ENCODE measurements at regions not wholly inside any gene's neighbourhood (a gene's known extent, or its start where the extent isn't known, plus 50 kb on each side); places are given as distances from the start of the nearest gene placed in this dataset.
"Not testable (repeated sequence)": the region's sequence is repeated elsewhere in the genome, so short reads cannot be mapped to it uniquely, and the experiment has no call there.

DNA sequence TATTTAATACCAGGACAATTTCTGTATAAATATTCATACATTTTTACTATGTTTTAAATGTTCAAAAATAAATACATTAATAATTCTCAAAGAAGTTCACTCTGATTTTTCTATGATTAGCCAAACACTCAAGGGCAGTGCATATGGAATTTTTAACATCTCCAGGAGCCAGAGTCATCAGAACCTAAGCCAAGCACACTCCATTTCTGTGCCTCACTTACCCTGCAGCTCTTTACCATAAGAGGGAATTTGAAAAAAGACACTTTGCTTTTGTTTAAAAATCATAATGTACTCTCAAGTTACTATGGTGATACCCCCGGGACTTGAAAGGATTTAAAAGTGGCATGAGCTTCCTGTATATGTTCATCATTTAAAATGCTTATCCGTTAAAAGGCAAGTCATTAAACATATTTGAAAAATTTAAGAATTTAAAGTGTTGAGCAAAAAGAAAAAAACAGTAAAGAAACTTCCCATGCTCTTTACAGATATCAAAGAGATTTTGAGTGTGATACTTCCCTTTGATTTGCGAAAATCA is 747.4 kb upstream of the NECTIN3 start:
- no peak for DNase-seq (ENCODE audit: low read depth)

DNA sequence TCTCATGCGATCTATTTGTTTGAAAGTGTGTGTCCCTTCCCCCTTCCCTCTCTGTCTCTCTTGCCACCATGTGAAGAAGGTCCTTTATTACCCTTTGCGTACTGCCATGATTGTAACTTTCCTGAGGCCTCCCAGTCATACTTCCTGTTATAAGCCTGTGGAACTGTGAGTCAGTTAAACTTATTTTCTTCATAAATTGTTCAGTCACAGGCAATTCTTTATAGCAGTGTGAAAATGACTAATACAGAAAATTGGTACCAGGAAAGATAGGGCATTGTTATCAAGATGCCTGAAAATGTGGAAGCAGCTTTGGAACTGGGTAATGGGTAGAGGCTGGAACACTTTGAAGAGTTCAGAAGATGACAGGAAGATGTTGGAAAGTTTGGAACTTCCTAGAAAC is 743.7 kb upstream of the NECTIN3 start:
- DNase-seq (ENCODE audit: low read depth): no peak

DNA sequence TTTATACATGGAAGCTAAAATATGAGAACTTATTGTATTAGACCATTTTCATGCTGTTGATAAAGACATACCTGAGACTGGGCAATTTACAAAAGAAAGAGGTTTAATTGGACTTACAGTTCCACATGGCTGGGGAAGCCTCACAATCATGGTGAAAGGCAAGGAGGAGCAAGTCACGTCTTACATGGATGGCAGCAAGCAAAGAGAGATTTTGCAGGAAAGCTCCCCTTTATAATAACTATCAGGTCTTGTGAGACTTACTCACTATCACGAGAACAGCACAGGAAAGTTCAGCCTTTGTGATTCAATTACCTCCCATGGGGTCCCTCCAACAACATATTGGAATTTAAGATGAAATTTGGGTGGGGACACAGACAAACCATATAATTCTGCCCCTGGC is 740.1 kb upstream of the NECTIN3 start:
- not testable (repeated sequence) for DNase-seq (ENCODE audit: low read depth)

DNA sequence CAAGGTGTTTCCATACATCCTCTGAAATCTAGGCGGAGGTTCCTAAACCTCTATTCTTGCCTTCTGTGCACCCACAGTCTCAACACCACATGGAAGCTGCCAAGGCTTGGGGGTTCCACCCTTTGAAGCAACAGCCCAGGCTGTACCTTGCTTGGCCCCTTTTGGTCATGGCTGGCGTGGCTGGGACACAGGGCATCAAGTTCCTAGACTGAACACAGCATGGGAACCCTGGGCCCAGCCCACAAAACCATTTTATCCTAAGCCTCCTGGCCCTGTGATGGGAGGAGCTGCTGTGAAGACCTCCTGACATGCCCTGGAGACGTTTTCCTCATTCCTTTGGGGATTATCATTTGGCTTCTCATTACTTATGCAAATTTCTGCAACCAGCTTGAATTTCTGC is 739.0 kb upstream of the NECTIN3 start:
- no peak for DNase-seq (ENCODE audit: low read depth)

DNA sequence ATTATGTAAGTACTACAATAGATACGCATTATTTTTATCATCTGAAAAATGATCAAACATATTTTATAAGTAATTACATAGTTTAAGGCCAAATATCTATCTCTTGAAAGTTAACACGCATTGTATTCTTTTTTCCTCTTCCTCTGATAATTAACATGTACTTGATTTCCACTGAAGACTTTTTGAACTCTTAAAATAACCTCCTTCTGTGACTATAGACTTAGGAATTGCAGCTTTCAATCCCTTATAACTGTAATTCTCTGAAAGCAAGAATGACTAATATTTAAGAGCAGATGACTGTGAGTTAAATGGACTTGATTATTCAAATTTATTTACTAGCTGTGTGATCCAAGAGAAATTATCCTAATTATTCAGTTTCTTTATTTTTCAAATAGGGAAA is 730.6 kb upstream of the NECTIN3 start:
- no peak for DNase-seq (ENCODE audit: low read depth)

GRCh38 chr3:110343376-110343775 is 728.2 kb upstream of the NECTIN3 start:
- DNase-seq (ENCODE audit: low read depth): no peak

- DNase-seq (ENCODE audit: low read depth): no peak
Observed at GRCh38 chr3:110343945-110344344, 727.7 kb upstream of the NECTIN3 start.

- DNase-seq (ENCODE audit: low read depth): no peak
Observed at GRCh38 chr3:110344487-110344886, 727.1 kb upstream of the NECTIN3 start.

- DNase-seq (ENCODE audit: low read depth): no peak
Observed at GRCh38 chr3:110344897-110345767, 726.5 kb upstream of the NECTIN3 start.

GRCh38 chr3:110349295-110349694 is 722.3 kb upstream of the NECTIN3 start:
- no peak for DNase-seq (ENCODE audit: low read depth)

- DNase-seq (ENCODE audit: low read depth): no peak
Observed at GRCh38 chr3:110352841-110353604, 718.6 kb upstream of the NECTIN3 start.

DNA sequence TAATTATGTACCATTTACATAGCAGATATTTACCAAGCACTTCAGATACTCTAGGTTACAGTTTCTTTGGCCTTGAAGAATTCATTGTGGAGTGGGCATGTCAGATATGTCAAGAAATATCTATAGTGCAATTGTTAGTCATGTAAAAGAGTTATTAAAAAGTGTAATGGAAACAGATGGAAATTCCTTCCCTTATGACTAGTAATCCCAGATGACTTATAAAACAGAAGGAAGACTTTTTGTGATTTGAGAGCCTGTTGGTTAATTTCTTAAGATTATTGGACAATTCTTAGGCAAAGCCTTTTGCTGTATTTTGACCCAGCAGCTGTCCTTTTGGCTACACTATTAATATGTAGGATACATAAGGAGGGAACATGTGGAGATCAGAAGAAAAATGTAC is 708.9 kb upstream of the NECTIN3 start:
- DNase-seq (ENCODE audit: low read depth): no peak

- not testable (repeated sequence) for DNase-seq (ENCODE audit: low read depth)
Observed at GRCh38 chr3:110367289-110367688, 704.3 kb upstream of the NECTIN3 start.

- no peak for DNase-seq (ENCODE audit: low read depth)
Observed at GRCh38 chr3:110375751-110376518, 695.7 kb upstream of the NECTIN3 start.

GRCh38 chr3:110378481-110378880 is 693.1 kb upstream of the NECTIN3 start:
- no peak for DNase-seq (ENCODE audit: low read depth)

DNA sequence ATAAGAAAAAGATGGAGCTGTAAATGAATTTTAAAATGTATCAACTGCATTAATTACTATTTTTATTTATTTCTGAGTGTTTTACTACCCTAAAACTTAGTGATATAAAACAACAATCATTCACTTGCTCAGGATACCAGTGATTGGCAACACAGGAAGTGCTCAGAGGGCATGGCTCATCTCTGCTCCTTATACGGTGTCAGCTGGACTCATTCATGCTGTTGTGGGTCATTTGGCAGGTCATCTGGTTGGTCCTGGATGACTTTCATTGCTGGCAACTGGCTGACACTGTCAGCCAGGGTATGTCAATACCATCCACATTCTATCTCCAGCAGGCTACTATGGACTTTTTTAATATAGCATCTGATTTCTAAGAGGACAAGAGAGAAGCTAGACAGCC is 689.6 kb upstream of the NECTIN3 start:
- no peak for DNase-seq (ENCODE audit: low read depth)

GRCh38 chr3:110383356-110383755 is 688.3 kb upstream of the NECTIN3 start:
- DNase-seq (ENCODE audit: low read depth): no peak

GRCh38 chr3:110384601-110385000 is 687.0 kb upstream of the NECTIN3 start:
- DNase-seq (ENCODE audit: low read depth): no peak

DNA sequence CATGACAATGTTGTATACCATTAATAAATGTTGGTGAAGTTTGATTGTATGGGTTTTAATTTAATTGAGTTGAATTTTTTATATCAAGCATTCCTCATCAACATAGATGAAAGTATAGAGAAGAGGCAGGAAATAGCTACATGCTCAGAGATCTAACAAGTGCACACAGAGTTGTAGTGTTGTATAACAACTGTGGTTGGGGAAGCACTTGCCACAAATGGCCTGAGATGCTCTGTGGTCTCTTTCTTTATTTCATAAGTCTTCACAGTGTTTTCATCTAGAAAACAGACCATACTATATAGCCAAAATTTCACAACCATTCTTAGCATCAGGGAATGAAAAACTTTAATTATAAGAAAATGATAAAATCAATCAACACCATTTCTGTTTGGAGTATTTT is 682.6 kb upstream of the NECTIN3 start:
- no peak for DNase-seq (ENCODE audit: low read depth)

DNA sequence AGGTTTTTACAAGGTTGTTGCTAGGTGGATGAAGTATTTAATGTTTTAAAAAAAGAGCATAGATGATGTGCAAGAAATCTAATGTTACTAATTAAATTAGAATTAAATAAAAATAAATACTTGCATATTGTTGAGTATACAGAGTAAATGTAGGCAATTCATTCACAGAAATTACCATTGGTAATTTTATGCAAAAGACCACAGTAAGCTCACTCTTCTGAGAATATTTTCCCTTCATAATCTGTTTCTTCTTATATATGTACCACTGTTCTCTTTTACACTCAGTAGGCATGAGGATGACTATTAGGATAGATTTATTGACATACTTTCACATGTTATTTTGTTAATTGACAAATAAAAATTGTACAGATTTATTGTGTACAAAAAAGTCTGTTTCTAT is 681.2 kb upstream of the NECTIN3 start:
- no peak for DNase-seq (ENCODE audit: low read depth)

- no peak for DNase-seq (ENCODE audit: low read depth)
Observed at GRCh38 chr3:110391042-110391441, 680.6 kb upstream of the NECTIN3 start.

- DNase-seq (ENCODE audit: low read depth): no peak
Observed at GRCh38 chr3:110391640-110392395, 679.8 kb upstream of the NECTIN3 start.

Data from activated T-helper 1 cell treated with Interleukin-2 at 50 U/mL for 16 hours (primary cell).